HepG2 (cell line): ENCODE measurements at regions not wholly inside any gene's neighbourhood (a gene's known extent, or its start where the extent isn't known, plus 50 kb on each side); places are given as distances from the start of the nearest gene placed in this dataset.

ENCODE experiments used
- JUNB ChIP-seq: sonication (generic); formaldehyde crosslinking; IDR thresholded peaks from 2 replicates; pipeline ENCODE4 v1.8.0; 2022; ENCODE audit warnings: missing genetic modification reagents, mild to moderate bottlenecking, borderline replicate concordance
- KAT2B ChIP-seq: fragments of 150-350 bp; IDR thresholded peaks from 2 replicates; pipeline ENCODE4 v1.6.1; 2014; ENCODE audit warnings: low read depth, low read length, borderline replicate concordance
- PLRG1 ChIP-seq: fragments of 450-650 bp; conservative IDR thresholded peaks from 2 replicates; pipeline ENCODE4 v1.6.1; 2016
- POLR2G ChIP-seq: fragments of 200-400 bp; formaldehyde crosslinking; IDR thresholded peaks from 2 replicates; pipeline ENCODE4 v1.6.1; 2018; ENCODE audit warnings: mild to moderate bottlenecking, low read depth, low read length, moderate library complexity
- ZNF143 ChIP-seq: sonication (generic); formaldehyde crosslinking; IDR thresholded peaks from 2 replicates; pipeline ENCODE4 v1.4.0; 2020; ENCODE audit warnings: missing genetic modification reagents

DNA sequence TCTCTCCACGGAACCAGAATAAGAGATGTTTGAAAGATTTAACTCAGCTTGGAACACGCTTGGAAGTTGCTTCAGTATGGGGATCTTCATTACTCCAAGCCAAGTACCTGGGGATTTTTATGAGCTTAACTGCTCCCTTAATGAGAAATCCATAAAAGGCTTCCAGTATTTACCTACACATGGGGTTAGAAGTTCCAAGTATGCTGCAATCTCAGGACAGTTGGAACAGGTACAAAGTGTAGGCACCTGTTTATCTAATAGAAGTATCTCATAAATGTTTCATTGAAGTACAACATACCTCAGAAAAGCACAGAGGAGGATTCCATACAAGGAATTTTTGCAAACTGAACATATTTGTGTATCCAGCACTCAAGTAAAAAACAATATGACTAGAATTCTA is 161.6 kb upstream of the PIRT start:
- TF ChIP-seq POLR2G (no peak), PLRG1 (no peak), KAT2B (no peak), JUNB (CRISPR knock-in tag) (no peak), ZNF143 (CRISPR knock-in tag) (no peak)
